ENCODE measurements at regions not wholly inside any gene's neighbourhood (a gene's known extent, or its start where the extent isn't known, plus 50 kb on each side); places are given as distances from the start of the nearest gene placed in this dataset.
A peak's percentile ranks its signal among the peaks of the same experiment; 100 is the strongest.
"Not testable (repeated sequence)": the region's sequence is repeated elsewhere in the genome, so short reads cannot be mapped to it uniquely, and the experiment has no call there.

DNA sequence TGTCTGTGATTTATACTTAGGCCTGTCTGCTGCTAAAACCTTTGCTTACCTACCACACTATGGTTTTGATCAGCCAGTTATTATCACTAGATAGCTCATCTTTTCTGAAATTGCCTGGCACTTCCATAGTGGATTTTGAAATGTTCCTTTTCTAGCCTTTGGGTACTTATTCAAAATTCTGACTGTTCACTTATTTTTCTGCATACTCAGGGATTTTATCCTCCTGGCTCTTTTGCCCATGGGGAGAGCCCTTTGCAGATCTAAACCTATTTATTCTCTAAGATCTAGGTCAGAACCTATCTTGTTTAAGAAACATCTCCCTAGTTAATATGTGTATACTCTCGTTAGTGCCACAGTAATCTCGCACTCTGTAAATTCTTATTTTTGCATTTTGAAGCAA is 103.5 kb upstream of the C9orf72 start:
- no peaks in the 10 kb centered on the region for H3K4me1 ChIP-seq
- no peak overlapping the region for H3K4me3 ChIP-seq
- no peaks in the 10 kb centered on the region for H3K36me3 ChIP-seq
- ATAC-seq (no peak), DNase-seq (no peak)
- H3K27me3 ChIP-seq, result no peaks in the 10 kb centered on the region
- intact Hi-C loops (cut with DNase I), result no loop called here
- no peak overlapping the region for H3K27ac ChIP-seq
- TF ChIP-seq, protein P1, sequence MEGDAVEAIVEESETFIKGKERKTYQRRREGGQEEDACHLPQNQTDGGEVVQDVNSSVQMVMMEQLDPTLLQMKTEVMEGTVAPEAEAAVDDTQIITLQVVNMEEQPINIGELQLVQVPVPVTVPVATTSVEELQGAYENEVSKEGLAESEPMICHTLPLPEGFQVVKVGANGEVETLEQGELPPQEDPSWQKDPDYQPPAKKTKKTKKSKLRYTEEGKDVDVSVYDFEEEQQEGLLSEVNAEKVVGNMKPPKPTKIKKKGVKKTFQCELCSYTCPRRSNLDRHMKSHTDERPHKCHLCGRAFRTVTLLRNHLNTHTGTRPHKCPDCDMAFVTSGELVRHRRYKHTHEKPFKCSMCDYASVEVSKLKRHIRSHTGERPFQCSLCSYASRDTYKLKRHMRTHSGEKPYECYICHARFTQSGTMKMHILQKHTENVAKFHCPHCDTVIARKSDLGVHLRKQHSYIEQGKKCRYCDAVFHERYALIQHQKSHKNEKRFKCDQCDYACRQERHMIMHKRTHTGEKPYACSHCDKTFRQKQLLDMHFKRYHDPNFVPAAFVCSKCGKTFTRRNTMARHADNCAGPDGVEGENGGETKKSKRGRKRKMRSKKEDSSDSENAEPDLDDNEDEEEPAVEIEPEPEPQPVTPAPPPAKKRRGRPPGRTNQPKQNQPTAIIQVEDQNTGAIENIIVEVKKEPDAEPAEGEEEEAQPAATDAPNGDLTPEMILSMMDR (IDR thresholded peaks at IDR 0.05), result no peak
- no peaks in the 10 kb centered on the region for H3K9me3 ChIP-seq

DNA sequence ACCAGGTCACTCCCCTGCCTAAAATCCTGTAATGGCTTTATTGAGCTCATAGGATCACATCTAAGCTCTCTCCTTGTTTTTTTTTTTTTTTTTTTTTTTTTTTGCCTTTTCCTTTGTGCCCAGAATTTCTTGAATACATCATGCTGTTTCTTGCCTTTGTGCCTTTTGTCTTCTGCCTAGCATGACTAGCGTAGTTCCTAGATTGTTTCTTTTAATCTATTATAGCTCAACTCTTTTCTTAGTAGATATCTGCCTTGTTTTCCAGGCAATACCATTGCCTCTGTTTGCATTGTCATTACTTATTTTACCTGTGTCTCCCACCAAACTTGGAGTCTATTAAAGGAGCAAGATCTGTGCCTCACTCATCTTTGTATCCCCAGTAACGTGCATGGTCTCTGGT is 106.1 kb upstream of the C9orf72 start:
- Histone ChIP-seq H3K27ac (no peak overlapping the region), H3K36me3 (no peaks in the 10 kb centered on the region), H3K4me3 (no peak overlapping the region), H3K9me3 (no peaks in the 10 kb centered on the region), H3K4me1 (no peaks in the 10 kb centered on the region), H3K27me3 (no peaks in the 10 kb centered on the region)
- TF ChIP-seq, protein P1 (IDR thresholded peaks at IDR 0.05), result no peak
- no peak for DNase-seq
- intact Hi-C loops (cut with DNase I), result no loop called here
- no peak for ATAC-seq

DNA sequence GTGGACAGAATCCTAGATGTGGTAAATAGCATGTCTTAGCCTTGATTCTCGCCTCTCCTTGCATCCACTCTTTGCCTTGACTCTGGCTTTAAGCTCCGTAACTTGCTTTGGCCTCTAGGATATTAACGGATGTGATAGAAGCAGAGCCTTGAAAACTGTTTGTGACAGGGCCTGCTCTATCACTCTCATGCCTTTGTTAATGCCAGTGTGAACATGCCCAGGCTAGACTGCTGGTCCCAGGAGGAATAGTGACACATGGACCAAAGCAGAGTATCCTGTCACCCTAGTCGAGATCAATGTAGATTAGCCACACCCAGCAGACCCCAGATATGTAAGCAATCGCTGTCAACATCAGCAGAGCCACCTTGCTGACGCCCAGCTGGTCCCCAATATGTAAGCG is 109.9 kb upstream of the C9orf72 start:
- no peak for DNase-seq
- Histone ChIP-seq H3K4me1 (no peaks in the 10 kb centered on the region), H3K4me3 (no peak overlapping the region), H3K27me3 (no peaks in the 10 kb centered on the region), H3K9me3 (no peaks in the 10 kb centered on the region), H3K36me3 (no peaks in the 10 kb centered on the region), H3K27ac (no peak overlapping the region)
- ATAC-seq, result no peak
- TF ChIP-seq, protein P1 (IDR thresholded peaks at IDR 0.05), result no peak
- intact Hi-C loops (cut with DNase I), result no loop called here

DNA sequence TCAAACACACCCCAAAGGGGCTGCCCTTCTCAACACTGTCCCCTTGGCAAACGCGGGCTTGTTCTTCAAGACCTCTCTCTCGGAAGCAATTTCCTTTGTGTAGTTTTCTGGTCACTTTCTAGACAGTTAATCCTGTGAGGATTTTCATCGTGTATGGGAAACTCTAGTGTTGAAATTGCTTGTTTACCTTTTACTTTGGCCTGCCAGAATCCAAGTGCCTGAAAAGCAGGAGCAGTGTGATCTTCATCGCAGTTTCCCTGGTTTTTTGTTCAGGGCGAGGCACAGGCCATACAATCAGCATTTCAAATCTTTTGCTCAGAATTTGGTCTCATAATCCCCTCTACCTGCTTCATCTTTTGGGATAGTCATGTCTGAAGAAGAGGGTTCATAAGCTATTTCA is 115.7 kb upstream of the C9orf72 start:
- H3K36me3 ChIP-seq, result no peaks in the 10 kb centered on the region
- intact Hi-C loops (cut with DNase I), result no loop called here
- no peak for ATAC-seq
- no peak for DNase-seq
- H3K27ac ChIP-seq, result no peak overlapping the region
- H3K4me1 ChIP-seq, result no peaks in the 10 kb centered on the region
- no peaks in the 10 kb centered on the region for H3K9me3 ChIP-seq
- no peaks in the 10 kb centered on the region for H3K27me3 ChIP-seq
- no peak overlapping the region for H3K4me3 ChIP-seq
- TF ChIP-seq, protein P1 (IDR thresholded peaks at IDR 0.05), result no peak

DNA sequence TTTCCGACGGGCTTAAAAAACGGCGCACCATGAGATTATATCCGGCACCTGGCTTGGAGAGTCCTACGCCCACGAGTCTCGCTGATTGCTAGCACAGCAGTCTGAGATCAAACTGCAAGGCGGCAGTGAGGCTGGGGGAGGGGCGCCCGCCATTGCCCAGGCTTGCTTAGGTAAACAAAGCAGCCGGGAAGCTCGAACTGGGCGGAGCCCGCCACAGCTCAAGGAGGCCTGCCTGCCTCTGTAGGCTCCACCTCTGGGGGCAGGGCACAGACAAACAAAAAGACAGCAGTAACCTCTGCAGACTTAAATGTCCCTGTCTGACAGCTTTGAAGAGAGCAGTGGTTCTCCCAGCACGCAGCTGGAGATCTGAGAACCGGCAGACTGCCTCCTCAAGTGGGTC is 117.5 kb upstream of the C9orf72 start:
- intact Hi-C loops (cut with DNase I); H3K27ac ChIP-seq; H3K4me3 ChIP-seq; H3K36me3 ChIP-seq; H3K9me3 ChIP-seq; H3K27me3 ChIP-seq; ATAC-seq; H3K4me1 ChIP-seq: not testable (repeated sequence)
- DNase-seq, result peak in 1 of 4 donors; percentile 72

DNA sequence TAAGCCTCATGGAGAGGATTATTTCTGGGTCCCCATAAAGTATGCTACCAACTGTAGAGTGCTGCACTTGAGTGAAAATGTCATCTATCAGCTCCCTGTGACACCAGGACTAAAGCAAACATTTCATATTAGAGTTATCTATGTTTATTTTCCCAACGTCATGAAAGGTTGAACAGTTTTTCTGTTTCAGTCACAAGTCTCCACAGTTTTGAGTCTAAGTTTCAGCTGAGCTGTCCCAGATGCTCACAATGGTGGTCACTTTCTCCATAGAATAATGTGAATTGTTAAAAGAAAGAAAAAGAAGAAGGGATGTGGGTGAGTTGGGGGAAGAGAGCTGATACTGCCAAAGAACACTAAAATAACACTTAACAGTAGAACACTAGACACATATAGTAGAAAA is 126.3 kb upstream of the C9orf72 start:
- intact Hi-C loops (cut with DNase I), result no loop called here
- Histone ChIP-seq H3K27ac (no peak overlapping the region), H3K27me3 (no peaks in the 10 kb centered on the region), H3K4me1 (peaks cover 0 to 12% of the 10 kb centered on the region in 2 donors), H3K9me3 (no peaks in the 10 kb centered on the region), H3K4me3 (no peak overlapping the region), H3K36me3 (no peaks in the 10 kb centered on the region)
- no peak for ATAC-seq
- no peak for DNase-seq
- TF ChIP-seq, protein P1 (IDR thresholded peaks at IDR 0.05), result no peak
